IMR-90 (cell line): ENCODE measurements at regions not wholly inside any gene's neighbourhood (a gene's known extent, or its start where the extent isn't known, plus 50 kb on each side); places are given as distances from the start of the nearest gene placed in this dataset.

ENCODE experiments used
- ATAC-seq: fragments of 200-7000 bp; cut with Tn5 transposase; 2 replicates; pipeline ENCODE4 v1.9.1; 2020; ENCODE audit warnings: low read depth, mild to moderate bottlenecking, moderate library complexity
- BruUV-seq: library from RNA; stranded (reverse); fragments of 400-500 nt; replicated peaks from 2 replicates; lab custom pipeline; 2021; lab: Mats Ljungman, UMichigan
- CTCF ChIA-PET: fragments of 300-600 bp; formaldehyde crosslinking; extraction: SDS; loops from one replicate; lab custom pipeline; 2021; ENCODE audit warnings: antibody characterized with exemption; lab: Yijun Ruan, JAX
- POLR2A ChIA-PET: fragments of 300-600 bp; sonication (Branson Sonifier 250); formaldehyde crosslinking; loops from one replicate; lab custom pipeline; 2022; ENCODE audit warnings: antibody characterized with exemption; ENCODE audit not compliant: unreplicated experiment; lab: Charles Lee
- DNase-seq: peaks from one replicate; pipeline ENCODE4 v3.0.0; 2013
- H2AFZ ChIP-seq: replicated peaks from 2 replicates; pipeline ENCODE3; 2013; ENCODE audit warnings: low read length, mild to moderate bottlenecking; ENCODE audit not compliant: poor library complexity
- H2AK5ac ChIP-seq: 2 replicates; pipeline ENCODE4 v1.6.1; 2013; ENCODE audit warnings: low read depth, low read length, inconsistent platforms
- H2AK9ac ChIP-seq: replicated peaks from 2 replicates; pipeline ENCODE3; 2013; ENCODE audit warnings: mild to moderate bottlenecking, low read depth, low read length, moderate library complexity; ENCODE audit not compliant: poor library complexity
- H2BK120ac ChIP-seq: 2 replicates; pipeline ENCODE4 v1.6.1; 2013; ENCODE audit warnings: low read depth, low read length, inconsistent platforms
- H2BK15ac ChIP-seq: 3 replicates; pipeline ENCODE4 v1.6.1; 2013; ENCODE audit warnings: low read depth, low read length, inconsistent platforms
- H2BK20ac ChIP-seq: 2 replicates; pipeline ENCODE4 v1.6.1; 2013; ENCODE audit warnings: low read depth, mild to moderate bottlenecking, inconsistent platforms, low read length, moderate library complexity
- H2BK5ac ChIP-seq: 2 replicates; pipeline ENCODE4 v1.6.1; 2013; ENCODE audit warnings: mild to moderate bottlenecking, low read depth, low read length, inconsistent platforms; ENCODE audit not compliant: poor library complexity, severe bottlenecking
- H3K14ac ChIP-seq: replicated peaks from 2 replicates; pipeline ENCODE4 v1.6.1; 2013; ENCODE audit warnings: low read depth, low read length, inconsistent platforms
- H3K18ac ChIP-seq: 2 replicates; pipeline ENCODE4 v1.6.1; 2013; ENCODE audit warnings: low read depth, low read length, control low read depth
- H3K23ac ChIP-seq: 2 replicates; pipeline ENCODE4 v1.6.1; 2013; ENCODE audit warnings: low read depth, low read length, inconsistent platforms
- H3K27ac ChIP-seq: 2 replicates; pipeline ENCODE4 v1.5.1; 2013; ENCODE audit warnings: mild to moderate bottlenecking, control low read depth, low read length; ENCODE audit not compliant: insufficient read depth
- H3K27me3 ChIP-seq: 2 replicates; pipeline ENCODE4 v1.6.1; 2013; ENCODE audit warnings: low read length; ENCODE audit not compliant: control insufficient read depth, insufficient read depth
- H3K36me3 ChIP-seq: 2 replicates; pipeline ENCODE4 v1.6.1; 2013; ENCODE audit warnings: low read length, mixed read lengths; ENCODE audit not compliant: control insufficient read depth, insufficient read depth
- H3K4ac ChIP-seq: 2 replicates; pipeline ENCODE4 v1.6.1; 2013; ENCODE audit warnings: low read depth, low read length, inconsistent platforms
- H3K4me1 ChIP-seq: 2 replicates; pipeline ENCODE4 v1.6.1; 2013; ENCODE audit warnings: low read length, mixed read lengths; ENCODE audit not compliant: control insufficient read depth, insufficient read depth
- H3K4me2 ChIP-seq: 2 replicates; pipeline ENCODE4 v1.6.1; 2013; ENCODE audit warnings: low read depth, mild to moderate bottlenecking, control low read depth, low read length, moderate library complexity
- H3K4me3 ChIP-seq: 2 replicates; pipeline ENCODE4 v1.5.1; 2013; ENCODE audit warnings: low read depth, mild to moderate bottlenecking, control low read depth, low read length, moderate library complexity; ENCODE audit not compliant: insufficient read depth
- H3K56ac ChIP-seq: 2 replicates; pipeline ENCODE4 v1.6.1; 2013; ENCODE audit warnings: low read length, inconsistent platforms; ENCODE audit not compliant: insufficient read depth; ENCODE audit errors: extremely low read depth
- H3K79me1 ChIP-seq, 2 experiments: 2 replicates each; pipeline ENCODE4 v1.6.1; 2013; ENCODE audit warnings: low read length in 2 of 2, inconsistent platforms in 1 of 2, low read depth in 1 of 2
- H3K9ac ChIP-seq: 2 replicates; pipeline ENCODE4 v1.6.1; 2013; ENCODE audit warnings: low read depth, low read length, control low read depth
- H3K9me1 ChIP-seq: 2 replicates; pipeline ENCODE4 v1.6.1; 2013; ENCODE audit warnings: low read length, inconsistent platforms; ENCODE audit not compliant: insufficient read depth
- H3K9me3 ChIP-seq: 2 replicates; pipeline ENCODE4 v1.6.1; 2013; ENCODE audit warnings: low read length; ENCODE audit not compliant: control insufficient read depth, insufficient read depth
- H4K20me1 ChIP-seq: 2 replicates; pipeline ENCODE4 v1.6.1; 2013; ENCODE audit warnings: low read length, inconsistent platforms; ENCODE audit not compliant: insufficient read depth
- H4K5ac ChIP-seq: 2 replicates; pipeline ENCODE4 v1.6.1; 2013; ENCODE audit warnings: mild to moderate bottlenecking, low read depth, low read length, control low read depth
- H4K8ac ChIP-seq, 2 experiments: 2 replicates each; pipeline ENCODE4 v1.6.1; 2013; ENCODE audit warnings: low read depth in 2 of 2, low read length in 2 of 2, control low read depth in 1 of 2, inconsistent platforms in 1 of 2
- H4K91ac ChIP-seq: 2 replicates; pipeline ENCODE4 v1.6.1; 2013; ENCODE audit warnings: low read depth, low read length, inconsistent platforms; ENCODE audit not compliant: insufficient read depth
- BHLHE40 ChIP-seq: fragments of 150-350 bp; IDR thresholded peaks from 2 replicates; pipeline ENCODE4 v1.6.1; 2016; ENCODE audit warnings: mild to moderate bottlenecking, low read depth, low read length
- CEBPB ChIP-seq: IDR thresholded peaks from 2 replicates; pipeline ENCODE4 v1.6.1; 2012; ENCODE audit warnings: low read depth, low read length, improper control_type of control experiment
- CHD1 ChIP-seq: IDR thresholded peaks from 2 replicates; pipeline ENCODE4 v1.6.1; 2012; ENCODE audit warnings: low read depth, low read length, improper control_type of control experiment
- FOS ChIP-seq: fragments of 150-350 bp; IDR thresholded peaks from 2 replicates; pipeline ENCODE4 v1.6.1; 2016; ENCODE audit warnings: low read depth, low read length
- MAFK ChIP-seq: IDR thresholded peaks from 2 replicates; pipeline ENCODE4 v1.6.1; 2012; ENCODE audit warnings: low read depth, low read length, improper control_type of control experiment
- MAZ ChIP-seq: IDR thresholded peaks from 2 replicates; pipeline ENCODE4 v1.6.1; 2012; ENCODE audit warnings: low read depth, mild to moderate bottlenecking, low read length, improper control_type of control experiment, moderate library complexity, borderline replicate concordance
- MXI1 ChIP-seq: IDR thresholded peaks from 2 replicates; pipeline ENCODE4 v1.6.1; 2012; ENCODE audit warnings: low read depth, mild to moderate bottlenecking, low read length, moderate library complexity, borderline replicate concordance
- NFE2L2 ChIP-seq: fragments of 150-350 bp; IDR thresholded peaks from 2 replicates; pipeline ENCODE4 v1.6.1; 2016; ENCODE audit warnings: low read depth, mild to moderate bottlenecking, low read length
- POLR2A ChIP-seq: IDR thresholded peaks from 2 replicates; pipeline ENCODE4 v1.6.1; 2012; ENCODE audit warnings: mild to moderate bottlenecking, low read depth, low read length
- RCOR1 ChIP-seq: IDR thresholded peaks from 2 replicates; pipeline ENCODE4 v1.6.1; 2012; ENCODE audit warnings: mild to moderate bottlenecking, low read length, improper control_type of control experiment; ENCODE audit not compliant: insufficient replicate concordance
- RFX5 ChIP-seq: IDR thresholded peaks from 2 replicates; pipeline ENCODE4 v1.8.0; 2012; ENCODE audit warnings: low read depth, mild to moderate bottlenecking, low read length, moderate library complexity
- SMC3 ChIP-seq: fragments of 150-350 bp; IDR thresholded peaks from 2 replicates; pipeline ENCODE4 v1.6.1; 2016; ENCODE audit warnings: low read depth, mild to moderate bottlenecking, antibody characterized with exemption, low read length, moderate library complexity
- WGBS, 2 experiments: methylation state at CpG; one replicate each; pipeline versions ENCODE4 v1.1.5 to v1.1.7; 2013; ENCODE audit warnings: missing lambda C conversion rate in 2 of 2; ENCODE audit not compliant: insufficient read length in 1 of 2; ENCODE audit errors: extremely low coverage in 2 of 2; 5-methylcytosine and 5-hydroxymethylcytosine counted together
- dilution Hi-C: fragments of 300-500 bp; cut with HindIII; formaldehyde crosslinking; loops from one replicate; pipeline ENCODE4 v1.14.3; 2018; ENCODE audit warnings: low sequenced_read_pairs; ENCODE audit not compliant: unreplicated experiment
- in situ Hi-C: fragments of 300-500 bp; cut with MboI; formaldehyde crosslinking; loops from 3 replicates; pipeline ENCODE4 v1.14.3; 2019; ENCODE audit warnings: low sequenced_read_pairs, inconsistent platforms, mixed read lengths
- intact Hi-C: fragments of 100-400 bp; cut with micrococcal nuclease; formaldehyde crosslinking; loops from 2 replicates; pipeline ENCODE4 v1.10.0; 2022
- TF ChIP-seq, protein P1 (sequence below): conservative IDR thresholded peaks from 2 replicates; pipeline ENCODE4 v1.5.1; 2012; ENCODE audit warnings: mild to moderate bottlenecking, low read depth, low read length, improper control_type of control experiment
- TF ChIP-seq, protein P2 (sequence below): fragments of 150-350 bp; IDR thresholded peaks from 2 replicates; pipeline ENCODE4 v1.6.1; 2017; ENCODE audit warnings: mild to moderate bottlenecking, antibody characterized with exemption, low read length, low read depth
- TF ChIP-seq, protein P3 (sequence below): fragments of 150-350 bp; IDR thresholded peaks from 2 replicates; pipeline ENCODE4 v1.6.1; 2016; ENCODE audit warnings: low read depth, mild to moderate bottlenecking, low read length, moderate library complexity, borderline replicate concordance

DNA sequence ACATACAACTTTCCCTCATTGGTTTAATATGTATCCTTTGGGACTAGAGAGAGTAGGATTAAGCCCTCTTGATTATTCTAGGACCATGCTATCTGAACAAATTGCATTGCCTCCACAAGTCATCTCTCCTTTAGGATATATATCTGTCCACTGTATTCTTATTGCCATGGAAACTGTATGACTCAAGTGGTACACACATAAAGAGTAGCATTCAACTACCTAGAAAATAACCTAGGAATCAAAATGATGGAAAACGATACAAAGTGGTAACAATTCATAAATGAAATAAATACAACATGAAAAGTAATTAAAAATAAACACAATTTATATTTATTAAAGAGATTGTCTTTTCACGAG is 212.1 kb upstream of the P2RY1 start:
- Histone ChIP-seq H3K27ac (no peak overlapping the region), H2BK20ac (no peak overlapping the region), H3K56ac (no peak overlapping the region), H3K4me3 (no peak overlapping the region), H2BK5ac (no peak overlapping the region), H4K8ac (no peak overlapping the region), H4K20me1 (no peaks in the 10 kb centered on the region), H3K9me3 (no peaks in the 10 kb centered on the region), H2AK9ac (no peak overlapping the region), H3K18ac (no peak overlapping the region), H3K4ac (no peak overlapping the region), H3K9ac (no peak overlapping the region), H3K4me1 (no peaks in the 10 kb centered on the region), H3K23ac (no peak overlapping the region), H3K36me3 (no peaks in the 10 kb centered on the region), H3K79me1 (no peaks in the 10 kb centered on the region), H3K27me3 (peaks cover 1% of the 10 kb centered on the region; the same call in 1 of the 2 replicates), H4K91ac (no peak overlapping the region), H4K5ac (no peak overlapping the region), H3K14ac (no peak overlapping the region), H2BK120ac (no peak overlapping the region), H2AK5ac (no peak overlapping the region), H2BK15ac (no peak overlapping the region), H3K9me1 (no peaks in the 10 kb centered on the region), H2AFZ (no peak overlapping the region), H3K4me2 (no peak overlapping the region)
- in situ Hi-C loops, result no loop called here
- DNase-seq (no peak), ATAC-seq (no peak)
- no peak for TF ChIP-seq FOS
- TF ChIP-seq, protein P1, sequence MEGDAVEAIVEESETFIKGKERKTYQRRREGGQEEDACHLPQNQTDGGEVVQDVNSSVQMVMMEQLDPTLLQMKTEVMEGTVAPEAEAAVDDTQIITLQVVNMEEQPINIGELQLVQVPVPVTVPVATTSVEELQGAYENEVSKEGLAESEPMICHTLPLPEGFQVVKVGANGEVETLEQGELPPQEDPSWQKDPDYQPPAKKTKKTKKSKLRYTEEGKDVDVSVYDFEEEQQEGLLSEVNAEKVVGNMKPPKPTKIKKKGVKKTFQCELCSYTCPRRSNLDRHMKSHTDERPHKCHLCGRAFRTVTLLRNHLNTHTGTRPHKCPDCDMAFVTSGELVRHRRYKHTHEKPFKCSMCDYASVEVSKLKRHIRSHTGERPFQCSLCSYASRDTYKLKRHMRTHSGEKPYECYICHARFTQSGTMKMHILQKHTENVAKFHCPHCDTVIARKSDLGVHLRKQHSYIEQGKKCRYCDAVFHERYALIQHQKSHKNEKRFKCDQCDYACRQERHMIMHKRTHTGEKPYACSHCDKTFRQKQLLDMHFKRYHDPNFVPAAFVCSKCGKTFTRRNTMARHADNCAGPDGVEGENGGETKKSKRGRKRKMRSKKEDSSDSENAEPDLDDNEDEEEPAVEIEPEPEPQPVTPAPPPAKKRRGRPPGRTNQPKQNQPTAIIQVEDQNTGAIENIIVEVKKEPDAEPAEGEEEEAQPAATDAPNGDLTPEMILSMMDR, result no peak
- TF ChIP-seq MAFK, result no peak
- no peak for TF ChIP-seq RCOR1
- TF ChIP-seq NFE2L2, result no peak
- TF ChIP-seq CHD1, result no peak
- TF ChIP-seq MXI1, result no peak
- no peak for TF ChIP-seq MAZ
- TF ChIP-seq, protein P2, sequence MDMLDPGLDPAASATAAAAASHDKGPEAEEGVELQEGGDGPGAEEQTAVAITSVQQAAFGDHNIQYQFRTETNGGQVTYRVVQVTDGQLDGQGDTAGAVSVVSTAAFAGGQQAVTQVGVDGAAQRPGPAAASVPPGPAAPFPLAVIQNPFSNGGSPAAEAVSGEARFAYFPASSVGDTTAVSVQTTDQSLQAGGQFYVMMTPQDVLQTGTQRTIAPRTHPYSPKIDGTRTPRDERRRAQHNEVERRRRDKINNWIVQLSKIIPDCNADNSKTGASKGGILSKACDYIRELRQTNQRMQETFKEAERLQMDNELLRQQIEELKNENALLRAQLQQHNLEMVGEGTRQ, result no peak
- TF ChIP-seq SMC3, result no peak
- no peak for TF ChIP-seq CEBPB
- no peak for TF ChIP-seq POLR2A
- no peak for TF ChIP-seq RFX5
- TF ChIP-seq, protein P3, sequence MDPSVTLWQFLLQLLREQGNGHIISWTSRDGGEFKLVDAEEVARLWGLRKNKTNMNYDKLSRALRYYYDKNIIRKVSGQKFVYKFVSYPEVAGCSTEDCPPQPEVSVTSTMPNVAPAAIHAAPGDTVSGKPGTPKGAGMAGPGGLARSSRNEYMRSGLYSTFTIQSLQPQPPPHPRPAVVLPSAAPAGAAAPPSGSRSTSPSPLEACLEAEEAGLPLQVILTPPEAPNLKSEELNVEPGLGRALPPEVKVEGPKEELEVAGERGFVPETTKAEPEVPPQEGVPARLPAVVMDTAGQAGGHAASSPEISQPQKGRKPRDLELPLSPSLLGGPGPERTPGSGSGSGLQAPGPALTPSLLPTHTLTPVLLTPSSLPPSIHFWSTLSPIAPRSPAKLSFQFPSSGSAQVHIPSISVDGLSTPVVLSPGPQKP, result no peak
- TF ChIP-seq BHLHE40, result no peak
- dilution Hi-C loops, result no loop called here
- ChIA-PET CTCF (no interaction called here), POLR2A (no interaction called here)
- BruUV-seq, result no TSS peak
- WGBS, 2 experiments, result no CpG with 5 or more reads among the region's 2 CpGs
- intact Hi-C loops, result no loop called here
